NOMO-1 treated with DMSO at 0.1 percent for 48 hours (cell line): ENCODE measurements at regions not wholly inside any gene's neighbourhood (a gene's known extent, or its start where the extent isn't known, plus 50 kb on each side); places are given as distances from the start of the nearest gene placed in this dataset.
A peak's percentile ranks its signal among the peaks of the same experiment; 100 is the strongest.
"Not testable (repeated sequence)": the region's sequence is repeated elsewhere in the genome, so short reads cannot be mapped to it uniquely, and the experiment has no call there.

Experiments
- DNase-seq: peaks from one replicate; lab custom pipeline; 2025; ENCODE audit not compliant: unreplicated experiment; lab: John Stamatoyannopoulos, UW

- no peak for DNase-seq
Measured at GRCh38 chr14:23694949-23695663, 58.9 kb downstream of the DHRS2 start.

GRCh38 chr14:23695664-23695999 lies 59.5 kb downstream of the DHRS2 start:
- no peak for DNase-seq

- no peak for DNase-seq
Measured at GRCh38 chr14:23696701-23697239, 60.6 kb downstream of the DHRS2 start.

GRCh38 chr14:23697680-23698079 lies 61.5 kb downstream of the DHRS2 start:
- peak; percentile 28 for DNase-seq

GRCh38 chr14:23702656-23703426 lies 66.7 kb downstream of the DHRS2 start:
- no peak for DNase-seq

GRCh38 chr14:23704890-23705289 lies 68.7 kb downstream of the DHRS2 start:
- no peak for DNase-seq

GRCh38 chr14:23707415-23707814 lies 71.3 kb downstream of the DHRS2 start:
- DNase-seq, result no peak

- DNase-seq, result no peak
Measured at GRCh38 chr14:23708343-23708742, 72.2 kb downstream of the DHRS2 start.

GRCh38 chr14:23709923-23710322 lies 73.8 kb downstream of the DHRS2 start:
- no peak for DNase-seq

- no peak for DNase-seq
Measured at GRCh38 chr14:23712287-23712686, 76.1 kb downstream of the DHRS2 start.

GRCh38 chr14:23719225-23719985 lies 83.2 kb downstream of the DHRS2 start:
- no peak for DNase-seq

- no peak for DNase-seq
Measured at GRCh38 chr14:23722675-23723074, 86.5 kb downstream of the DHRS2 start.

GRCh38 chr14:23723911-23724310 lies 87.7 kb downstream of the DHRS2 start:
- no peak for DNase-seq

GRCh38 chr14:23725528-23725927 lies 89.4 kb downstream of the DHRS2 start:
- DNase-seq, result no peak

GRCh38 chr14:23725980-23726710 lies 90.0 kb downstream of the DHRS2 start:
- DNase-seq, result no peak

GRCh38 chr14:23727566-23728335 lies 91.6 kb downstream of the DHRS2 start:
- DNase-seq, result peak; percentile 44

GRCh38 chr14:23728791-23729190 lies 92.6 kb downstream of the DHRS2 start:
- DNase-seq, result no peak

- DNase-seq, result no peak
Measured at GRCh38 chr14:23729720-23730387, 93.7 kb downstream of the DHRS2 start.

- DNase-seq, result no peak
Measured at GRCh38 chr14:23735394-23735793, 99.2 kb downstream of the DHRS2 start.

- DNase-seq, result not testable (repeated sequence)
Measured at GRCh38 chr14:23744368-23744767, 108.2 kb downstream of the DHRS2 start.
